Right forelimb (tissue), 1 donor: ENCODE measurements at regions not wholly inside any gene's neighbourhood (a gene's known extent, or its start where the extent isn't known, plus 50 kb on each side); places are given as distances from the start of the nearest gene placed in this dataset.

Experiments used
- DNase-seq: peaks from one replicate; pipeline ENCODE4 v3.0.0-alpha.2; 2018

- no peak for DNase-seq
Measured at GRCh38 chr20:48292806-48293205, 507.5 kb upstream of the SULF2 start.

GRCh38 chr20:48291896-48292295, 506.6 kb upstream of the SULF2 start:
- DNase-seq: no peak

GRCh38 chr20:48288930-48289507, 503.7 kb upstream of the SULF2 start:
- DNase-seq: no peak

GRCh38 chr20:48287552-48288170, 502.4 kb upstream of the SULF2 start:
- DNase-seq: no peak

GRCh38 chr20:48287021-48287494, 501.8 kb upstream of the SULF2 start:
- peak; percentile 58 for DNase-seq

GRCh38 chr20:48286601-48287000, 501.3 kb upstream of the SULF2 start:
- no peak for DNase-seq

- no peak for DNase-seq
Measured at GRCh38 chr20:48285656-48286055, 500.4 kb upstream of the SULF2 start.

GRCh38 chr20:48284837-48285236, 499.6 kb upstream of the SULF2 start:
- no peak for DNase-seq

- DNase-seq: no peak
Measured at GRCh38 chr20:48284315-48284714, 499.0 kb upstream of the SULF2 start.

- DNase-seq: peak; percentile 61
Measured at GRCh38 chr20:48283470-48284110, 498.3 kb upstream of the SULF2 start.

- DNase-seq: no peak
Measured at GRCh38 chr20:48282591-48283228, 497.4 kb upstream of the SULF2 start.

- DNase-seq: no peak
Measured at GRCh38 chr20:48281501-48281900, 496.2 kb upstream of the SULF2 start.

- peak; percentile 7 for DNase-seq
Measured at GRCh38 chr20:48278961-48279481, 493.7 kb upstream of the SULF2 start.

- DNase-seq: peak; percentile 1
Measured at GRCh38 chr20:48277266-48277665, 492.0 kb upstream of the SULF2 start.

- DNase-seq: no peak
Measured at GRCh38 chr20:48276021-48276342, 490.7 kb upstream of the SULF2 start.

- DNase-seq: peak; percentile 65
Measured at GRCh38 chr20:48275286-48276020, 490.2 kb upstream of the SULF2 start.

- peak; percentile 13 for DNase-seq
Measured at GRCh38 chr20:48273843-48274242, 488.6 kb upstream of the SULF2 start.

- DNase-seq: no peak
Measured at GRCh38 chr20:48270885-48271284, 485.6 kb upstream of the SULF2 start.

GRCh38 chr20:48267860-48268633, 482.8 kb upstream of the SULF2 start:
- DNase-seq: peak; percentile 30

GRCh38 chr20:48266571-48266970, 481.3 kb upstream of the SULF2 start:
- peak; percentile 16 for DNase-seq

GRCh38 chr20:48265791-48266190, 480.5 kb upstream of the SULF2 start:
- DNase-seq: peak; percentile 19

GRCh38 chr20:48262955-48263354, 477.7 kb upstream of the SULF2 start:
- DNase-seq: no peak
